ENCODE measurements at regions not wholly inside any gene's neighbourhood (a gene's known extent, or its start where the extent isn't known, plus 50 kb on each side); places are given as distances from the start of the nearest gene placed in this dataset.

- Histone ChIP-seq H4K20me1 (replicated peaks; ENCODE audit: insufficient read depth) (no peaks in the 10 kb centered on the region), H3K4me3 (no peak overlapping the region), H3K27me3 (ENCODE audit: insufficient read depth) (no peaks in the 10 kb centered on the region), H3K79me2 (replicated peaks; ENCODE audit: insufficient read depth) (no peaks in the 10 kb centered on the region), H2AFZ (peak overlapping the region; percentile 98), H3K4me1 (ENCODE audit: insufficient read depth) (no peaks in the 10 kb centered on the region), H3K4me2 (no peak overlapping the region), H3K27ac (ENCODE audit: low read depth) (no peak overlapping the region), H3F3A (replicated peaks; ENCODE audit: low read depth) (no peaks in the 10 kb centered on the region), H3K9me2 (ENCODE audit: insufficient read depth) (peaks cover 8% of the 10 kb centered on the region; the same call in 1 of the 2 replicates), H3K36me3 (ENCODE audit: insufficient read depth) (no peaks in the 10 kb centered on the region)
- Mint-ChIP-seq H3K9me3 (no peaks in the 10 kb centered on the region), H3K4me1 (no peaks in the 10 kb centered on the region; the same call in 2 of the 3 replicates), H3K27ac (no peak overlapping the region), H3K36me3 (ENCODE audit: low read depth) (no peaks in the 10 kb centered on the region), H3K4me3 (no peak overlapping the region), H3K27me3 (ENCODE audit: insufficient read depth, low read depth, poor library complexity) (peaks cover 2% of the 10 kb centered on the region)
- TF ChIP-seq ZNF114 (CRISPR knock-in tag; IDR thresholded peaks at IDR 0.05) (no peak), EZH2phosphoT487 (IDR thresholded peaks at IDR 0.05; ENCODE audit: unreplicated experiment) (no peak), CTCF (conservative IDR thresholded peaks at IDR 0.05; ENCODE audit: low read depth in 2 of 2) (no peak), REST (IDR thresholded peaks at IDR 0.05; ENCODE audit: unreplicated experiment) (no peak), POLR2AphosphoS5 (IDR thresholded peaks at IDR 0.05; ENCODE audit: low read depth) (no peak)
- DNase-seq (ENCODE audit: low spot score), result no peak
- no peak for ATAC-seq
Observed at GRCh38 chr7:46633200-46633599, 712.1 kb upstream of the IGFBP3 start.

GRCh38 chr7:46630031-46630430 is 709.0 kb upstream of the IGFBP3 start:
- Histone ChIP-seq H3K36me3 (ENCODE audit: insufficient read depth) (no peaks in the 10 kb centered on the region), H3K9me2 (ENCODE audit: insufficient read depth) (0 out of 2 replicates have a peak, but pooled peaks cover 14% of the 10 kb centered on the region), H3F3A (replicated peaks; ENCODE audit: low read depth) (no peaks in the 10 kb centered on the region), H3K79me2 (replicated peaks; ENCODE audit: insufficient read depth) (no peaks in the 10 kb centered on the region), H3K27me3 (ENCODE audit: insufficient read depth) (no peaks in the 10 kb centered on the region), H3K4me1 (ENCODE audit: insufficient read depth) (peaks cover 7% of the 10 kb centered on the region; the same call in 1 of the 2 replicates), H2AFZ (no peak overlapping the region), H3K4me3 (no peak overlapping the region), H4K20me1 (replicated peaks; ENCODE audit: insufficient read depth) (no peaks in the 10 kb centered on the region), H3K4me2 (no peak overlapping the region), H3K27ac (ENCODE audit: low read depth) (no peak overlapping the region)
- no peak for ATAC-seq
- DNase-seq (ENCODE audit: low spot score), result no peak
- peaks cover 13% of the 10 kb centered on the region; the same call in 2 of the 3 replicates for H3K4me1 Mint-ChIP-seq
- H3K27ac Mint-ChIP-seq, result no peak overlapping the region
- no peaks in the 10 kb centered on the region for H3K9me3 Mint-ChIP-seq
- H3K4me3 Mint-ChIP-seq, result no peak overlapping the region
- H3K27me3 Mint-ChIP-seq (ENCODE audit: insufficient read depth, low read depth, poor library complexity), result no peaks in the 10 kb centered on the region
- H3K36me3 Mint-ChIP-seq (ENCODE audit: low read depth), result no peaks in the 10 kb centered on the region
- no peak for TF ChIP-seq EZH2 (IDR thresholded peaks at IDR 0.05; ENCODE audit: low read depth, unreplicated experiment)
- TF ChIP-seq ETS1 (IDR thresholded peaks at IDR 0.05), result no peak
- TF ChIP-seq STAT1 (IDR thresholded peaks at IDR 0.05; ENCODE audit: unreplicated experiment), result no peak
- TF ChIP-seq ZNF114 (CRISPR knock-in tag; IDR thresholded peaks at IDR 0.05), result no peak
- TF ChIP-seq ZNF331 (CRISPR knock-in tag; IDR thresholded peaks at IDR 0.05; ENCODE audit: low read depth), result no peak
- no peak for TF ChIP-seq REST (IDR thresholded peaks at IDR 0.05; ENCODE audit: unreplicated experiment)
- no peak for TF ChIP-seq POLR2AphosphoS5 (IDR thresholded peaks at IDR 0.05; ENCODE audit: low read depth)
